ENCODE measurements at regions not wholly inside any gene's neighbourhood (a gene's known extent, or its start where the extent isn't known, plus 50 kb on each side); places are given as distances from the start of the nearest gene placed in this dataset.
A peak's percentile ranks its signal among the peaks of the same experiment; 100 is the strongest.
"Not testable (repeated sequence)": the region's sequence is repeated elsewhere in the genome, so short reads cannot be mapped to it uniquely, and the experiment has no call there.

GRCh38 chr7:14974688-14975087 is 72.1 kb upstream of the DGKB start:
- H3K4me1 ChIP-seq (ENCODE audit: control insufficient read depth, insufficient read depth, low read length, unreplicated experiment): peaks cover 11% of the 10 kb centered on the region

GRCh38 chr7:14973712-14974428 is 71.3 kb upstream of the DGKB start:
- Histone ChIP-seq H3K4me3 (ENCODE audit: low read depth, low read length) (no peak overlapping the region), H3K27me3 (ENCODE audit: insufficient read depth, low read length) (no peaks in the 10 kb centered on the region), H3K4me1 (ENCODE audit: control insufficient read depth, insufficient read depth, low read length, unreplicated experiment) (peaks cover 11% of the 10 kb centered on the region), H2AFZ (ENCODE audit: low read length, unreplicated experiment) (no peak overlapping the region), H3K36me3 (ENCODE audit: insufficient read depth, low read length) (no peaks in the 10 kb centered on the region), H3K27ac (ENCODE audit: low read depth, low read length) (no peak overlapping the region), H3K79me2 (ENCODE audit: control insufficient read depth, insufficient read depth, low read length, unreplicated experiment) (no peaks in the 10 kb centered on the region)

More at GRCh38 chr7:14974688-14975087, 72.1 kb upstream of the DGKB start:
- no peaks in the 10 kb centered on the region for H3K27me3 ChIP-seq (ENCODE audit: insufficient read depth, low read length)
- no peaks in the 10 kb centered on the region for H3K36me3 ChIP-seq (ENCODE audit: insufficient read depth, low read length)
- no peak overlapping the region for H3K27ac ChIP-seq (ENCODE audit: low read depth, low read length)
- no peak overlapping the region for H3K4me3 ChIP-seq (ENCODE audit: low read depth, low read length)
- H3K79me2 ChIP-seq (ENCODE audit: control insufficient read depth, insufficient read depth, low read length, unreplicated experiment): no peaks in the 10 kb centered on the region
- H2AFZ ChIP-seq (ENCODE audit: low read length, unreplicated experiment): no peak overlapping the region

- not testable (repeated sequence) for H3K27ac ChIP-seq (ENCODE audit: low read depth, low read length); H3K27me3 ChIP-seq (ENCODE audit: insufficient read depth, low read length); H2AFZ ChIP-seq (ENCODE audit: low read length, unreplicated experiment); H3K36me3 ChIP-seq (ENCODE audit: insufficient read depth, low read length); H3K79me2 ChIP-seq (ENCODE audit: control insufficient read depth, insufficient read depth, low read length, unreplicated experiment); H3K4me3 ChIP-seq (ENCODE audit: low read depth, low read length)
- H3K4me1 ChIP-seq (ENCODE audit: control insufficient read depth, insufficient read depth, low read length, unreplicated experiment): peaks cover 11% of the 10 kb centered on the region
These were observed 69.1 kb upstream of the DGKB start for GRCh38 chr7:14971678-14972077.

- peaks cover 11% of the 10 kb centered on the region for H3K4me1 ChIP-seq (ENCODE audit: control insufficient read depth, insufficient read depth, low read length, unreplicated experiment)
- not testable (repeated sequence) for H3K27ac ChIP-seq (ENCODE audit: low read depth, low read length); H3K4me3 ChIP-seq (ENCODE audit: low read depth, low read length)
These were observed 64.8 kb upstream of the DGKB start for GRCh38 chr7:14967376-14967775.

GRCh38 chr7:14962778-14963177 is 60.2 kb upstream of the DGKB start:
- H3K27me3 ChIP-seq (ENCODE audit: insufficient read depth, low read length): no peaks in the 10 kb centered on the region
- no peaks in the 10 kb centered on the region for H3K36me3 ChIP-seq (ENCODE audit: insufficient read depth, low read length)
- no peaks in the 10 kb centered on the region for H3K79me2 ChIP-seq (ENCODE audit: control insufficient read depth, insufficient read depth, low read length, unreplicated experiment)
- peak overlapping the region; percentile 41 for H3K4me3 ChIP-seq (ENCODE audit: low read depth, low read length)
- no peaks in the 10 kb centered on the region for H3K4me1 ChIP-seq (ENCODE audit: control insufficient read depth, insufficient read depth, low read length, unreplicated experiment)
- no peak overlapping the region for H3K27ac ChIP-seq (ENCODE audit: low read depth, low read length)
- peak overlapping the region; percentile 29 for H2AFZ ChIP-seq (ENCODE audit: low read length, unreplicated experiment)

More at GRCh38 chr7:14967376-14967775, 64.8 kb upstream of the DGKB start:
- not testable (repeated sequence) for H3K27me3 ChIP-seq (ENCODE audit: insufficient read depth, low read length); H2AFZ ChIP-seq (ENCODE audit: low read length, unreplicated experiment); H3K79me2 ChIP-seq (ENCODE audit: control insufficient read depth, insufficient read depth, low read length, unreplicated experiment); H3K36me3 ChIP-seq (ENCODE audit: insufficient read depth, low read length)

- Histone ChIP-seq H3K36me3 (ENCODE audit: insufficient read depth, low read length) (no peaks in the 10 kb centered on the region), H3K27me3 (ENCODE audit: insufficient read depth, low read length) (no peaks in the 10 kb centered on the region), H3K4me3 (ENCODE audit: low read depth, low read length) (no peak overlapping the region), H3K27ac (ENCODE audit: low read depth, low read length) (no peak overlapping the region), H3K4me1 (ENCODE audit: control insufficient read depth, insufficient read depth, low read length, unreplicated experiment) (no peaks in the 10 kb centered on the region), H2AFZ (ENCODE audit: low read length, unreplicated experiment) (no peak overlapping the region), H3K79me2 (ENCODE audit: control insufficient read depth, insufficient read depth, low read length, unreplicated experiment) (no peaks in the 10 kb centered on the region)
These were observed 58.2 kb upstream of the DGKB start for GRCh38 chr7:14960721-14961120.

- Histone ChIP-seq H3K4me1 (ENCODE audit: control insufficient read depth, insufficient read depth, low read length, unreplicated experiment) (no peaks in the 10 kb centered on the region), H3K79me2 (ENCODE audit: control insufficient read depth, insufficient read depth, low read length, unreplicated experiment) (no peaks in the 10 kb centered on the region)
These were observed 56.8 kb upstream of the DGKB start for GRCh38 chr7:14959339-14959738.

GRCh38 chr7:14954035-14954434 is 51.5 kb upstream of the DGKB start:
- Histone ChIP-seq H3K4me1 (ENCODE audit: control insufficient read depth, insufficient read depth, low read length, unreplicated experiment) (no peaks in the 10 kb centered on the region), H2AFZ (ENCODE audit: low read length, unreplicated experiment) (no peak overlapping the region), H3K79me2 (ENCODE audit: control insufficient read depth, insufficient read depth, low read length, unreplicated experiment) (no peaks in the 10 kb centered on the region), H3K4me3 (ENCODE audit: low read depth, low read length) (no peak overlapping the region), H3K36me3 (ENCODE audit: insufficient read depth, low read length) (no peaks in the 10 kb centered on the region), H3K27ac (ENCODE audit: low read depth, low read length) (no peak overlapping the region), H3K27me3 (ENCODE audit: insufficient read depth, low read length) (no peaks in the 10 kb centered on the region)

More at GRCh38 chr7:14959339-14959738, 56.8 kb upstream of the DGKB start:
- H3K36me3 ChIP-seq (ENCODE audit: insufficient read depth, low read length): no peaks in the 10 kb centered on the region
- H3K27ac ChIP-seq (ENCODE audit: low read depth, low read length): no peak overlapping the region
- H3K27me3 ChIP-seq (ENCODE audit: insufficient read depth, low read length): no peaks in the 10 kb centered on the region
- H2AFZ ChIP-seq (ENCODE audit: low read length, unreplicated experiment): no peak overlapping the region
- no peak overlapping the region for H3K4me3 ChIP-seq (ENCODE audit: low read depth, low read length)

Measured in ACC112 (cell line).